C4-2B (cell line): ENCODE measurements at regions not wholly inside any gene's neighbourhood (a gene's known extent, or its start where the extent isn't known, plus 50 kb on each side); places are given as distances from the start of the nearest gene placed in this dataset.

Source experiments
- ZFX ChIP-seq: fragments of 450-650 bp; IDR thresholded peaks from 2 replicates; pipeline ENCODE4 v1.6.1; 2017
- TF ChIP-seq, protein P1 (sequence below): fragments of 450-650 bp; conservative IDR thresholded peaks from 2 replicates; pipeline ENCODE4 v1.5.1; 2017; ENCODE audit warnings: mild to moderate bottlenecking

GRCh38 chr4:166459621-166460020, 586.6 kb downstream of the TLL1 start:
- no peak for TF ChIP-seq ZFX
- TF ChIP-seq, protein P1, sequence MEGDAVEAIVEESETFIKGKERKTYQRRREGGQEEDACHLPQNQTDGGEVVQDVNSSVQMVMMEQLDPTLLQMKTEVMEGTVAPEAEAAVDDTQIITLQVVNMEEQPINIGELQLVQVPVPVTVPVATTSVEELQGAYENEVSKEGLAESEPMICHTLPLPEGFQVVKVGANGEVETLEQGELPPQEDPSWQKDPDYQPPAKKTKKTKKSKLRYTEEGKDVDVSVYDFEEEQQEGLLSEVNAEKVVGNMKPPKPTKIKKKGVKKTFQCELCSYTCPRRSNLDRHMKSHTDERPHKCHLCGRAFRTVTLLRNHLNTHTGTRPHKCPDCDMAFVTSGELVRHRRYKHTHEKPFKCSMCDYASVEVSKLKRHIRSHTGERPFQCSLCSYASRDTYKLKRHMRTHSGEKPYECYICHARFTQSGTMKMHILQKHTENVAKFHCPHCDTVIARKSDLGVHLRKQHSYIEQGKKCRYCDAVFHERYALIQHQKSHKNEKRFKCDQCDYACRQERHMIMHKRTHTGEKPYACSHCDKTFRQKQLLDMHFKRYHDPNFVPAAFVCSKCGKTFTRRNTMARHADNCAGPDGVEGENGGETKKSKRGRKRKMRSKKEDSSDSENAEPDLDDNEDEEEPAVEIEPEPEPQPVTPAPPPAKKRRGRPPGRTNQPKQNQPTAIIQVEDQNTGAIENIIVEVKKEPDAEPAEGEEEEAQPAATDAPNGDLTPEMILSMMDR: no peak
